ENCODE measurements at regions not wholly inside any gene's neighbourhood (a gene's known extent, or its start where the extent isn't known, plus 50 kb on each side); places are given as distances from the start of the nearest gene placed in this dataset.

- Mint-ChIP-seq H3K27ac (ENCODE audit: unreplicated experiment) (no peak overlapping the region), H3K4me3 (ENCODE audit: unreplicated experiment) (no peak overlapping the region), H3K9me3 (ENCODE audit: unreplicated experiment) (no peaks in the 10 kb centered on the region), H3K36me3 (ENCODE audit: unreplicated experiment) (no peaks in the 10 kb centered on the region), H3K4me1 (ENCODE audit: low read depth, unreplicated experiment) (no peaks in the 10 kb centered on the region), H3K27me3 (ENCODE audit: unreplicated experiment) (no peaks in the 10 kb centered on the region)
- DNase-seq: no peak
- no peak for TF ChIP-seq CTCF (IDR thresholded peaks at IDR 0.05; ENCODE audit: partially characterized antibody, unreplicated experiment)
Measured at GRCh38 chr2:142347751-142348150, 216.9 kb upstream of the LRP1B start.

DNA sequence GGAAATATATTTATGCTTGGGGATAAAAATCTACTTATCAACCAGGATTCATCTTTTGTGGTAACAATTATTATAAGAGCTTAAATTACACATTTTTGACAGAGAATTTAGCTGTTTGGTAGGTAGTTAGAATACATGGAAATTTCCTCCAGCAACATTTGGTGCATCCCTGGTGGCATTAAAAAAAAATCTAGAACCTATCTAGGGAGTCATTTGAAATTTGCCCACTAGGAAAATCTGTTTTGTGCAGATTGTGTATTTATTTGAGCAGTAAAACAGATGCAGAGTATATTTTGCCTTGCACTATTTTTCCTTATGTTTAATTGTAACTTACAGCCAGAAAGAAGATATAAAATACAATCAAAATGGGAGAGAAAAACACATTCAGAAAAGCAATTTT lies 208.4 kb upstream of the LRP1B start:
- H3K27ac Mint-ChIP-seq (ENCODE audit: unreplicated experiment): no peak overlapping the region
- no peaks in the 10 kb centered on the region for H3K27me3 Mint-ChIP-seq (ENCODE audit: unreplicated experiment)
- H3K36me3 Mint-ChIP-seq (ENCODE audit: unreplicated experiment): peaks cover 4% of the 10 kb centered on the region
- no peak overlapping the region for H3K4me3 Mint-ChIP-seq (ENCODE audit: unreplicated experiment)
- TF ChIP-seq CTCF (IDR thresholded peaks at IDR 0.05; ENCODE audit: partially characterized antibody, unreplicated experiment): no peak
- DNase-seq: no peak
- H3K4me1 Mint-ChIP-seq (ENCODE audit: low read depth, unreplicated experiment): no peaks in the 10 kb centered on the region
- no peaks in the 10 kb centered on the region for H3K9me3 Mint-ChIP-seq (ENCODE audit: unreplicated experiment)

DNA sequence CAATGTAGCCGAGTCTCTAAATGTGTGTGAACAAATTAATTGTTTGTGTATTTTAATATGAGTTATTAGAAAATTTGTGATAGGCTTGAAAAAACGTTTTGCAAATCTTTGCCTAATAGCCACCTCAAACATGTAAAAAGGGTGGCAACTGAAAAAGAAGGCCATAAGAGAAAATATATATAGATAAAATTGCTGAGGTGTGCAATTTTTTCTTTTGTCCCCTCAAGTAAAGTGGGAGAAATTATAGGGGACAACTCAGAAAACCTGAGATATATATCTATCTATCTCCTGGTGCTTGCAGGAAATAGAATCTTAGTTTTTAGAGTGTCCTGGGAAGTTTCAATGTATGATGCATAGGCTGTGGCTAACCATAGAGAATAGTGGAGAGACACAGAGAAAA lies 201.4 kb upstream of the LRP1B start:
- H3K9me3 Mint-ChIP-seq (ENCODE audit: unreplicated experiment): no peaks in the 10 kb centered on the region
- no peak overlapping the region for H3K4me3 Mint-ChIP-seq (ENCODE audit: unreplicated experiment)
- no peak for DNase-seq
- no peak overlapping the region for H3K27ac Mint-ChIP-seq (ENCODE audit: unreplicated experiment)
- no peak for TF ChIP-seq CTCF (IDR thresholded peaks at IDR 0.05; ENCODE audit: partially characterized antibody, unreplicated experiment)
- no peaks in the 10 kb centered on the region for H3K4me1 Mint-ChIP-seq (ENCODE audit: low read depth, unreplicated experiment)
- H3K36me3 Mint-ChIP-seq (ENCODE audit: unreplicated experiment): peaks cover 4% of the 10 kb centered on the region
- H3K27me3 Mint-ChIP-seq (ENCODE audit: unreplicated experiment): no peaks in the 10 kb centered on the region

DNA sequence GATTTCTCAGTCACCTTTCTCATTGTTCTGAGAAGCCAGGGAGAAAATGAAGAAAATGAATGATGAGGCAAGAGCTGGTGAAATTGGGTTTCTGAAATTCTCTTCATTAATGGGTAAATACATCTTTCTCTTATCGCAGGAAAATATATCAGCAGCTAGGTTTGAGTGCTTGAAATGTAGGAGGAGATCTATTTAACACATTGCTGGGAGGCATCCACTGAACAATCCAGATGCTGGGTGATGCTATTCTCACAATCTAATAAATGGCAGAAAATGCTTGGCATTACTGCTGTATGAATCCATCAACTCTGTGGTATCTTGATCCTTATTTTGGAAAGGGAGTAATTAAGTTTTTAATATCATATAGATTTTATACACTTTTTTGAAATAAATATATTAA lies 199.6 kb upstream of the LRP1B start:
- Mint-ChIP-seq H3K36me3 (ENCODE audit: unreplicated experiment) (peaks cover 4% of the 10 kb centered on the region), H3K9me3 (ENCODE audit: unreplicated experiment) (no peaks in the 10 kb centered on the region), H3K4me3 (ENCODE audit: unreplicated experiment) (no peak overlapping the region), H3K27ac (ENCODE audit: unreplicated experiment) (no peak overlapping the region), H3K27me3 (ENCODE audit: unreplicated experiment) (no peaks in the 10 kb centered on the region), H3K4me1 (ENCODE audit: low read depth, unreplicated experiment) (no peaks in the 10 kb centered on the region)
- no peak for TF ChIP-seq CTCF (IDR thresholded peaks at IDR 0.05; ENCODE audit: partially characterized antibody, unreplicated experiment)
- no peak for DNase-seq

GRCh38 chr2:142325870-142326269 lies 195.1 kb upstream of the LRP1B start:
- no peak overlapping the region for H3K27ac Mint-ChIP-seq (ENCODE audit: unreplicated experiment)
- H3K4me3 Mint-ChIP-seq (ENCODE audit: unreplicated experiment): no peak overlapping the region
- no peaks in the 10 kb centered on the region for H3K27me3 Mint-ChIP-seq (ENCODE audit: unreplicated experiment)
- no peak for DNase-seq
- no peaks in the 10 kb centered on the region for H3K9me3 Mint-ChIP-seq (ENCODE audit: unreplicated experiment)
- H3K36me3 Mint-ChIP-seq (ENCODE audit: unreplicated experiment): no peaks in the 10 kb centered on the region
- no peak for TF ChIP-seq CTCF (IDR thresholded peaks at IDR 0.05; ENCODE audit: partially characterized antibody, unreplicated experiment)
- no peaks in the 10 kb centered on the region for H3K4me1 Mint-ChIP-seq (ENCODE audit: low read depth, unreplicated experiment)
